ENCODE measurements at regions not wholly inside any gene's neighbourhood (a gene's known extent, or its start where the extent isn't known, plus 50 kb on each side); places are given as distances from the start of the nearest gene placed in this dataset.

- no peak for TF ChIP-seq CTCF (IDR thresholded peaks at IDR 0.05; ENCODE audit: insufficient read depth, low read depth, low read length)
- ChIA-PET POLR2A (no interaction called here), CTCF (interaction anchor here (0.6 kb wide), 1 partner anchor 14 kb away, joined by 3 read pairs; no protein-coding TSS in a partner anchor)
- Histone ChIP-seq H3K27me3 (ENCODE audit: control insufficient read depth, insufficient read depth, low read length) (no peaks in the 10 kb centered on the region), H3K4me3 (ENCODE audit: low read depth, low read length) (no peak overlapping the region), H3K36me3 (ENCODE audit: control insufficient read depth, insufficient read depth, low read length) (no peaks in the 10 kb centered on the region)
- no peak for DNase-seq (ENCODE audit: low read depth)
Measured at GRCh38 chr15:91535856-91536500, 317.5 kb upstream of the SLCO3A1 start.

DNA sequence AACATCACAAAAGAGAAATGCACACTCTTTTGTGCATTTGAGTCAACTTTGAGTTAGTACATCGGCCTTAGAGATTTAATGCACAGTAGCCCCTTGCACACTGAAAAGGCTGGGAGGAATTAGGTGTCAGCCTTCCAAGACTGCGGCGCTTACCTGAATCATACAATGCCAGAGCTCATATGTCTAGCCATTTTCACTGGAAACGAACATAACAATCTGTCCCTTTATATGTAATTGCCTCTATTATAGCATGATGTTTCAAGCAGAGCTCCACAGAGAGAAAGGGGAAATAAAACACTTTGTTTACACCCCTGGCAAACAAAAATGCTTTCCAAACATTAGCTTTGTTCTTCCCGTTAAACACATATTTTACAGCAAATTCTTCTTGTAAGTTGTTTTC, 315.7 kb upstream of the SLCO3A1 start:
- no peaks in the 10 kb centered on the region for H3K36me3 ChIP-seq (ENCODE audit: control insufficient read depth, insufficient read depth, low read length)
- TF ChIP-seq CTCF (IDR thresholded peaks at IDR 0.05; ENCODE audit: insufficient read depth, low read depth, low read length) = no peak
- H3K27me3 ChIP-seq (ENCODE audit: control insufficient read depth, insufficient read depth, low read length) = no peaks in the 10 kb centered on the region
- ChIA-PET CTCF (no interaction called here), POLR2A (no interaction called here)
- no peak for DNase-seq (ENCODE audit: low read depth)
- H3K4me3 ChIP-seq (ENCODE audit: low read depth, low read length) = no peak overlapping the region

DNA sequence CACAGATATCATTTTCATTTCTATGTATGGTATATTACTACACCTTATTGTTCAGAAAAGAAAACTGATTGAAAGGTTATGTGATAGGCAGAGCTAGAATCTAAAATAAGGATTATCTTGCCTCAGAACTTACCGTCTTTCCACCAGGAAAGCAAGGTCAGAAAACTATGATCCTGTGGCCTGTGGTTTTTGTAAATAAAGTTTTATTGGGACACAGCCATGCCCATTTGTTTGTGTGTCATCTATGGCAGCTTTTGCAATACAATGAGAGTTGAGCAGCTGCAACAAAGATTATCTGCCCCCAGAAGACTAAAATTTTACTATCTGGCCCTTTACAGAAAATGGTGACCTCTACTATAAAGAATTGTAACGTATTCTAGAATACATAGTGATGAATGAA, 314.7 kb upstream of the SLCO3A1 start:
- H3K4me3 ChIP-seq (ENCODE audit: low read depth, low read length) = no peak overlapping the region
- ChIA-PET CTCF (no interaction called here), POLR2A (no interaction called here)
- no peak for TF ChIP-seq CTCF (IDR thresholded peaks at IDR 0.05; ENCODE audit: insufficient read depth, low read depth, low read length)
- no peaks in the 10 kb centered on the region for H3K36me3 ChIP-seq (ENCODE audit: control insufficient read depth, insufficient read depth, low read length)
- H3K27me3 ChIP-seq (ENCODE audit: control insufficient read depth, insufficient read depth, low read length) = no peaks in the 10 kb centered on the region
- DNase-seq (ENCODE audit: low read depth) = no peak

DNA sequence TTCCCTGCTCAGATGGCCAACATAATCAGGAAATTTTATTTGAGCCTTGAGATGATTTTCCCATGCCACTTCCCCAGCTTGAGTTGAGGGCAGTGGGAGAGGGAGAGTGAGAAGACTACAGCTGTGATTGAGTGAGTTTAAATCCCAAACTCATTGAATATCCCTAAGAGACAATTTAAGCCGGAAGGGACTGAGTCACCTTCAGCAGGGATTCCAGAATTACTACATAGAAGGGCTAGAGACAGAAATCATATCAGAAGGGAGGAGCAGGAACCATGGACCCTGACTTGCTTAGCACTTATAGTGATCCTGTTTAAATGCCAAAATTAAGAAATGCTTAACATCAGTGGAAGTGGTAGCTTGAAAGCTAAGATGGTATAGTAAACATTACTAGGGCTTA, 312.2 kb upstream of the SLCO3A1 start:
- no peak for TF ChIP-seq CTCF (IDR thresholded peaks at IDR 0.05; ENCODE audit: insufficient read depth, low read depth, low read length)
- DNase-seq (ENCODE audit: low read depth) = no peak
- Histone ChIP-seq H3K4me3 (ENCODE audit: low read depth, low read length) (no peak overlapping the region), H3K36me3 (ENCODE audit: control insufficient read depth, insufficient read depth, low read length) (no peaks in the 10 kb centered on the region), H3K27me3 (ENCODE audit: control insufficient read depth, insufficient read depth, low read length) (no peaks in the 10 kb centered on the region)
- ChIA-PET POLR2A (no interaction called here), CTCF (no interaction called here)

GRCh38 chr15:91542226-91542625, 311.3 kb upstream of the SLCO3A1 start:
- Histone ChIP-seq H3K27me3 (ENCODE audit: control insufficient read depth, insufficient read depth, low read length) (no peaks in the 10 kb centered on the region), H3K36me3 (ENCODE audit: control insufficient read depth, insufficient read depth, low read length) (no peaks in the 10 kb centered on the region), H3K4me3 (ENCODE audit: low read depth, low read length) (no peak overlapping the region)
- no peak for TF ChIP-seq CTCF (IDR thresholded peaks at IDR 0.05; ENCODE audit: insufficient read depth, low read depth, low read length)
- POLR2A ChIA-PET = no interaction called here
- no peak for DNase-seq (ENCODE audit: low read depth)
- CTCF ChIA-PET = no interaction called here
